GM18498 (cell line): ENCODE measurements at regions not wholly inside any gene's neighbourhood (a gene's known extent, or its start where the extent isn't known, plus 50 kb on each side); places are given as distances from the start of the nearest gene placed in this dataset.

ENCODE experiments used
- ATAC-seq: cut with Tn5 transposase; IDR thresholded peaks from one replicate; pipeline ENCODE4 v1.9.1; 2021; ENCODE audit warnings: mild to moderate bottlenecking, moderate library complexity; ENCODE audit not compliant: unreplicated experiment

GRCh38 chr18:78540636-78541529 is 438.7 kb upstream of the SALL3 start:
- ATAC-seq: no peak

- no peak for ATAC-seq
Measured at GRCh38 chr18:78542204-78542603, 437.4 kb upstream of the SALL3 start.

- no peak for ATAC-seq
Measured at GRCh38 chr18:78543201-78543725, 436.4 kb upstream of the SALL3 start.

GRCh38 chr18:78546281-78546680 is 433.3 kb upstream of the SALL3 start:
- ATAC-seq: no peak

DNA sequence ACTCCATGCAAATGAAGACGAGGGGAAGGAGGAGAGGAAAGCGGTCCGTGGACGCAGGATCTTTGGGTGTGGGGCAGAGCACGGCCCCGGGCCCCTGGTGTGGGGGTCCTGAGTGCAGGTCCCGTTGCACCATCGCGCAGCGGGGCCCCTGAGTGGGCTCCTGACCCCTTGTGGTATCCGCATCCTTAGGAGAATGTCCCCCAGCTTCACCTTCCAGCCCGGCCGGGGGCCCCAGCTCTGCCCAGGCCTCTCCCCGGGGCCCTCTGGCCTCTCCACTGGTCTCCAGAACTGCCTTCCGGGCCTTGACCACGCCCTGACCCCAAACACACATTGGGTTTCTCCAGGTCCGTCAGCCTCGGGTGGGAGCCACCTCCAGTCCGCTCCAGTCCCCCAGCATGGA is 431.8 kb upstream of the SALL3 start:
- no peak for ATAC-seq

GRCh38 chr18:78548261-78549058 is 431.2 kb upstream of the SALL3 start:
- no peak for ATAC-seq

DNA sequence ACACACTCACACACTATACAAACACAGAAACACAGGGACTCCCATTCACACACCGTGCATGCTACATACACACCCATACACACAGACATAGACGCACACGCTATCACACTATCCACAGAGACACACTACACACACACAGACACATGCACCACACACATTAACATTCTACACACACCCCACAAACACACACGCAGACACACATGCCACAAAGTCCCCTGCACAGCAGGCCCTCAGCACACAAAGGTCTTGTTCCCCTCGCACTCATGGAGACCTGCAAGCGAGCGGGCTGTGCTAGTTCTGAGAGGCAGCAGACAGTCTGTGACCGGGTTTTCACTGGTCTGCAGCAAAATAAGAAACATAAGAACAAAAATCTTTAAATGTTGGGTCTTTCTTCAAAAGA is 429.6 kb upstream of the SALL3 start:
- no peak for ATAC-seq

DNA sequence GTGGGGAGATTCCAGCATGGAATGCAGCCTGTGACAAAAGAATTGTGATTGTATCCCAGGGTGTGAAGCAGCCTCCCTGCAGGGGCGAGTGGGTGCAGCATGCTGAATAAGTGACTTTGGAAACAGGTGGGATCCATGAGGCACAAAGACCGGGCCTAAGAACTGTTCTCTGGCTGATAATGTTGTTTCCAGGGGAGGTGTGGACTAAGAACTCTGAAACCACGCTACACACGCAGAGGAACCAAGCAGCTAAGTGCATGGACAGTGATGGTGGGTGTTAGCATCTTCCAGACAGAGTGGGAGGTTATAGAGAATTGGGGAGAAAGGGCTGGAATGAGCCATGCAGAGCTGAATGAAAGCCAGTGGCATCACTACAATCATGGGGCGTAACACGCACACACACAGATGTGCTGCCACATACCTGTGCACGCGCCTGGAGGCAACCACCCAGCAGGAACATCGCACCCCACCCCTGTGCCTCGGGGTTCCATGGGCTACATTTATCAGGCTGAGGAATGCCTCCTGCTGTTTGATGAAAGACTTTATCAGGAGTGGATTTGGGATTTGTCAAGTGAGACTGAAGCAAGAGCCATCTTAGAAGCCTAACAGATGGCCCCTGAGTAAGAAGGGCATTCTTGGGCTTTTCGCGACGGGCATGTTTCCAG is 424.5 kb upstream of the SALL3 start:
- no peak for ATAC-seq

GRCh38 chr18:78557371-78557770 is 422.2 kb upstream of the SALL3 start:
- no peak for ATAC-seq

DNA sequence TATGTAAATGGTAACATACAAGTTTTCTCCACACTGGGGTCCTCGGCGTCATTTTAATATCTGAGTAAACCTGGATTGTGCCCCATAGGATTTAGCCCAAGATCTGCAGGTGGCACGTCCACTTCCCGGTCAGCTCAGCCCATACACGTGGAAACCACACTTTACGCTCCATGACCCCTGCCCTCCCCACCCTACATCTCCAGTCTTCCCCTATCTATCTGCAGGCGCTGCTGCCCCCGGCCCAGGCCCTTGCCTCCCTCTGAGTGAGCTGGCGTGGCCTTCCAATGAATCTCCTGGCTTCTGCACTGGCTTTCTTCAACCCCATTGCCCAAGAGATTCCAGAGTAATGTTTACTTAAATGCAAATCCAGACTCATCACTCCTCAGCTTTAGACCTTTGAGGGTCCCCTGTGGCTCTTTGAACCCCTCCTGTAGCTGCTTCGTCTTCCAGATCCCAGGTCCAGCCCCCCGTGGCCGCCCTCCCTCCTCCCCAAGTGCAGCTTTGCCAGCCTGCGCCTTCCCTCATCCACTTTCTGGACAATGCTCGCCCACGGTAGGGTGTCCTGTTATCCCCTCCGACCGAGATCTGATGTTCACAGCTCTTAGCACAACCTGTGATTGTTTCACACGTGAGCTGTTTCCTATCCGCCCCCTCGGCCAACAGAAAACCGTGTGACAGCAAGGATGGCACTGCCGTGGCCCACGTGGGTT is 421.4 kb upstream of the SALL3 start:
- no peak for ATAC-seq

- ATAC-seq: no peak
Measured at GRCh38 chr18:78558948-78559347, 420.7 kb upstream of the SALL3 start.

GRCh38 chr18:78559584-78559983 is 420.0 kb upstream of the SALL3 start:
- no peak for ATAC-seq

DNA sequence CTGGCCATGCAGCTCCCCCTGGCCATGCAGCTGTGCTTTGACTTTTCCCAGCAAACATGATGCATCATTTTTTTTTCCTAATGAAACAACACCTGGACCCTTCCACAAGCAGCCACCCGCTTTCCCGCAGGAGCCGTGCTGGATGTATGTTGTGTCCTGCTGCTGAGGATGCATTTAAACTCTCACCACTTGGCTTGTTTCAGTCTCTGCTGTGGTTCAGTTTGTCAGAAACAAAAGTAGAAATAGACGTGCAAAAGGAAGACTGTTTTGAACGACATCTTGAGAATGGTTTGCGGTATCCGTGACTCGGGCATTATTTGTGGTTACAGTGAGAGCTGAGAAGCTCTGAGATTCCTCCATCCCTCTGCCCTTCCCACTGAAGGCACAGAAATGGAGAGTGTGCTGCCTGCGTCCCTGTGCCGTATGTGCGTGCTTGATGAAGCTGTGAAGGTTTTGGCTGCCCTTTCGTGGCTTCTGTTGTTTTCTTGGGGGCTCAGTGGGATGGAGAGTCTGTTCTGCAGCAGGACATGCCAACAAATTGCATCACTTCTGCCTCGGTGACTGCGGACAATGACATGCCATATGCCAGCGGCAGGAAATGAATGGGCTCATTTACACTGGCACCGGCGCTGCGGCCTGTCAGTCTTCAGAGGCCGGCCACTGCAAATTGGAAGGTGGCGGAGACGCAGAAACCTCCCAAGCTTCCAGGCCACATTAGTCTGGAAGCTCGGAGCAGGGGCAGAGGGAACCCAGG is 417.7 kb upstream of the SALL3 start:
- no peak for ATAC-seq

- no peak for ATAC-seq
Measured at GRCh38 chr18:78562531-78562961, 417.1 kb upstream of the SALL3 start.

DNA sequence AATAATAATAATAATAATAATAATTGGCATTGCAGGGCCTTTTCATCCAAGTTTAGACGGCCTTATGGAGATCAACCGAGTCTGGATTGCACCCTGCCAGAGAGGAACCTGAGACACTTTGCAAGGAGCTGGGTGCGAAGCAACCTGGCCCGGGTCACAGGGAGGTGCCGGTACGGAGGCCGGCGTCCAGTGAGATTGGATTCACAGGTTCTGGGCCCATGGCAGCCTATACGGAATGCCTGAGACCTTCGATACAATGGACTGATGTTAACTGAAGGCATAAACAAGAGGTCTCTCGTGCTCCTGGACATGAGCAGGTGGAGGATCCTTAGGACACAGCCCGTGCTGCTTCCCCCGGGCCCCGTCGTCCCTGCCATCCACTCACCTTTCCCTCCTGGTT is 416.5 kb upstream of the SALL3 start:
- ATAC-seq: no peak

DNA sequence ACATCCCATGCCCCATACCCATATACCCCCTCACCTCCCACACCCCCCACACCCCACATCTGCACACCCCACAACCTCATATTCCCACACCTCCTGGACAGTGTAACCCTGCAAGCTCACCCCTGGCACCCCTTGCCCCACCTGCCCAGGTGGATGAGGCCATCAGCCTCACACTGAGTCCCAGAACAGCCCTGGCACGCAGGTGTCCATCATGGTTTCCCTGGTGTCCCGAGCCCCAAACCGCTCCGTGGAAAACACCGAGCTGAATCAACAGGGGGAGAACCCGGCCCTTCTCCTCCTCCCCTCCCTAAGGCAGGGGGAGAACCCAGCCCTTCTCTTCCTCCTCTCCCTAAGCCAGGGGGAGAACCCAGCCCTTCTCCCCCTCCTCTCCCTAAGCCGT is 415.6 kb upstream of the SALL3 start:
- ATAC-seq: no peak

- ATAC-seq: no peak
Measured at GRCh38 chr18:78564518-78564917, 415.1 kb upstream of the SALL3 start.

- ATAC-seq: no peak
Measured at GRCh38 chr18:78565240-78565639, 414.4 kb upstream of the SALL3 start.

DNA sequence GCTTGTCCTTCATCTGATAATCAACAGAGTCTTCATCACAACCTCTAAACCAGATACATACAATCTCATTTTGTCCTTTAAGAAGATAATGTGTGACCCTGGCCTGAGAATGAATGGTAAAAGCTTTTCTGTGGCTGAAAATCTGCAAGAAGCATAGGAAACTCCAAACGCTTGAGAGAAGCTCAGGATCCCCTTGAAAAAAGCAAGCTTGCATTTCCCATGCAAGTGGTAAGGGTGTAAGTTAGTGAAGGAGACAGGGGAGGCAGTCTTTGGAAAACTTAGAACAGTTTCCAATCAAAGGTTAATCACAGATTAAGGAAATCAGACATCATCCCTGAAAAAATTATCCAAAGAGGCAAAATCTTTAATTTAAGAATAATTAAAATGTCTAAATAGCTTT is 413.6 kb upstream of the SALL3 start:
- ATAC-seq: no peak

- no peak for ATAC-seq
Measured at GRCh38 chr18:78566720-78567119, 412.9 kb upstream of the SALL3 start.
